GM19035 (cell line): ENCODE measurements at regions not wholly inside any gene's neighbourhood (a gene's known extent, or its start where the extent isn't known, plus 50 kb on each side); places are given as distances from the start of the nearest gene placed in this dataset.

ENCODE experiments used
- ATAC-seq: cut with Tn5 transposase; IDR thresholded peaks from one replicate; pipeline ENCODE4 v1.9.1; 2021; ENCODE audit not compliant: unreplicated experiment

DNA sequence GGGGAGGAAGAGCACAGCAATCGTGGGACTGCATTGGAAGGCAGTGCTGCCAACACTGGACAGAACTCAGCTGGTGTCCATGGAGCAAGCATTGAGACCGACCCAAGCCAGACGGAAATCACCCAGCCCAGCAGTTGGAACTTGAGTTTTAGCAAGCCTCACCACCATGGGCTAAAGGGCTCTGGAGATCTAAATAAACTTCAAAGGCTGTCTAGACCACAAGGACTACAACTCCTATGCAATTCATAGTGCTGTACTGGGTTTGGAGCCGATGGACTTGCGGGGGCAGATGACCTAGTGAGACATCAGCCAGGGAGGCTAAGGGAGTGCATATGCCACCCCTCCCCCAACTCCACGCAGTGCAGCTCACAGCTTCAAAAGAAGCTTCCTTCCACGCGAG is 243.6 kb upstream of the SLC39A10 start:
- ATAC-seq: no peak

DNA sequence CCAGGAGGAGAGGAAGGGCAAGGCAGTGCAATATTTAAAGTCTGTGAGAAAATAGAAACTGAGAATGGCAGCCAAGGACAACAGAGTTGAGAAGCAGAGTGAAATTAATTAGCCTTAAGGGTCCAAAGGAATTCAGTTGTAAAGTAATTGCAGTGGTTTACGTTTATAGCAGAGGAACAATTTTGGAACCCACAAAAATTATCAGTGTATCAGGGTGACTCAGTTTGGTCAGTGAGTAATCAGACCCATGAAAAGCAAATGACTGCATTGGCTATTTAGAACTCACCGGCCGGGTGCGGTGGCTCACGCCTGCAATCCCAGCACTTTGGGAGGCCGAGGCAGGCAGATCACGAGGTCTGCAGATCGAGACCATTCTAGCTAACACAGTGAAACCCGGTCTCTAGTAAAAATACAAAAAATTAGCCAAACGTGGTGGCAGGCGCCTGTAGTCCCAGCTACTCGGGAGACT is 245.8 kb upstream of the SLC39A10 start:
- ATAC-seq: no peak

DNA sequence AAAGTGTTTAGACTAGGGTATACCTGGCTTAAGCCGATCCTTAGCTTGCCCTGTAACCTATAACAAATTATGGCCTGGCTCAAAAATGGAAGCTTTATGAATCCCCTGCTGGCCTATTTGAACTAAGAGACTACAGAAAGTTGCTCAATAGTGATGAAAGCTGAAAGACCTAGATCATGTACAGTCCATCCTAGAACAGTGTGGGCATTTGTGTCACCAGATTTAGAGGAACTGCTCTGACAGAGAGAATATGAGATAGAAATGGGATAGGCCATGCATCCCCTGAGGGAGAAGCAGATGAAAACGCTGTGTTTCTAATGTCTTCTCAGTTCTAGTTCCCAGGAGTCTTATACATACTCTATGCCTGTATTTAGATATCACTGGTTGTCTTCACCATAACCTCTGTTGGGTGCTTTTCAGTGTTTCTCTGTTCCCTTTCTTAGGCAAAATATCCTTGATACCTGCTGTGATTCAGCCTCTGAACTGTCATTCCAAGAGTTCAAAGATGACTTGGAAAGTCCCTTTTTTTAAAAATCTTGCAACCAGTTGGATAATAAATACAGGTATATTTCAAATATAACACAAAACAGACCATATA is 246.9 kb upstream of the SLC39A10 start:
- ATAC-seq: peak; percentile 57

DNA sequence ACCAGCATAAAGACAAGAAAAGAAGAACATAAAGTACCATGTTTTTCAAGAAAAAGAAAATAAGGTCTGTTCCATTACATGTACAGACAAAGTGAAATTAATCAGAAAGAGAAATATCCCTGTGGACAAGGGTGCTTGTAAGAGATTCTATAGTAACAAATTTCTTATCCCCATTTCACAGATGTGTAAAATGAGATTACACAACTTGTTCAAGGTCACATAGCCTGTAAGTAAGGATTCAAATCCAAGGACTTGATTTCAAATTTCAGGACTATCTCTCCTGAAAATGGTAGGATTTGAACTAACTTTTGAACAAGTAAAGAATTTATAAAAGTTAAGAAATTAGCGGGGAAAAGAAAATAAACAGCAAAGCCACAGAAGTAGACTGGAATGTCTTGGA is 248.2 kb upstream of the SLC39A10 start:
- no peak for ATAC-seq

DNA sequence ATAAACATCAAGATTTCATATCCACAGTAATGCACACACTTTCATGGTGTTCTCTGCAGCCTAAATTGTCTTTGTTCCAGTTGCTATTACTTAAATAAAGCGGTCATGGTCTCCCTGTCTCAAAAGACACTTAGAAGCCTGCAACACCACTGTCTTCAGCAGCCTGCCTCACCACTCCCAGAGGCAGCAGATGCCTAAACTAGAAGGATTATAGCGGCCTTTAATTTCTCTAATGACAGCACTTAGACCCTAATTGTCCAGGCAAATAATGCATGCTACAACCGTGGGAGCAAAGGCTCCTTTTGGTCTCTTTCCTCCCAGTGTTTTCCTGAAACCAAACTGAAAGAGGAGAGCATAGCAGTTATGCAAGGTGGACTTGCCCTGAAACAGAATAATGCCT is 248.8 kb upstream of the SLC39A10 start:
- ATAC-seq: no peak

DNA sequence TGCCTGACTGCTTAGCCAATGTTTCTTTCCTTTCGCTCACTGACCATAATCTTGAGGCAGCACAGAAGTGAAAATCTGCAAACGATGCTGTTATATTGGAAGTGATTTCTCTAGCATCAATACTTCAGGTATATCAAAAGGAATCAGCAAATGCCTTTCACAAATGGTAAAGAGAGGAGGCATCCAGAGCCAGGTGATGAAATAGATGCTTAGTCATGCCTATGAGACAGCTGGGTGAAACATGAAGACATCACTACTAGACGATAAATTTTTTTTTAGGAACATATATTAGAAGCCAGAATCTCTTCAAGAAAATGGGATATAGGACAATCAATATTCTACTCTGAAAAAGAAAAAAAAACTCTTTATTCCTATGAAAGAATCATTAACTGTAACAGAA is 249.2 kb upstream of the SLC39A10 start:
- ATAC-seq: no peak

DNA sequence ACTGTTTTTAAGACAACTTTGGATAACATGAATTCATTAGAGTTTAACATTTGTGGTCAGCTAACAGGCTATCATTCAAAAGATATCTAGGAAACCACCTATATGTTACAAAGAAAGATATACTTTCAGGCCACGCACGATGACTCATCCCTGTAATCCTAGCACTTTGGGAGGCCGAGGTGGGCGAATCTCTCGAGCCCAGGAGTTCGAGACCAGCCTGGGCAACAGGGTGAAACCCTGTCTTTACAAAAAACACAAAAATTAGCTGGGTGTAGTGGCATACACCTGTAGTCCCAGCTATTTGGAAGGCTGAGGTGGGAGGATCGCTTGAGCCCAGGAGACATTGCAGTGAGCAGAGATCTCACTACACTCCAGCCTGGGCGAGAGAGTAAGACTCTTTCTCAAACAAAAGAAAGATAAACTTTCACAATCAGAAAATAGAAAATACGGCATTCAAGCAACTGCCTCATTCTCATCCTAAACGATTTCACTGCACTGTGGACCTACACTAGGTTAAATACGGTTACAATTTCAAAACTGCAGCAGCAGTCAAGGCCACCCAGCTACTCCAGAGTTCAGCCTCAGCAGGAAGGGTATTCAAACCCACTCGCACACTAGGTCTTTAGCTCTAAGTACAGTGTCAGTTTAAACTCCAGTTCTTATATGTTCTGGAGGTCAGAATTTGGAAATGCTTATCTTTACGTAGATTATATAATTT is 250.0 kb upstream of the SLC39A10 start:
- no peak for ATAC-seq

DNA sequence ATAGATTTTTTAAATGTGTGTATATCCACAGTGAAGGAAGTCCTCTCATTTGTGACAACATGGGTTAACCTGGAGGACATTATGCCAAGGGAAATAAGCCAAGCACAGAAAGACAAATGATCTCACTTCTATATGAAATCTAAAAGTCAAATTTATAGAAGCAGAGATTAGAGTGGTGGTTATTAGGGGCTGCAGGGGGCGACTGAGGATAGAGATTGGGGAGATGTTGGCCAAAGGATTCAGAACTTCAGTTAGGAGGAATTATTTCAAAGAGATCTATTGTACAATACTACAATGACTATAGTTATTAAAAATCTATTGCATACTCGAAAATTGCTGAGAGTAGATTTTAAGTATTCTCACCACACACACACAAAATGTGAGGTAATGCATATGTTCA is 252.4 kb upstream of the SLC39A10 start:
- ATAC-seq: no peak

DNA sequence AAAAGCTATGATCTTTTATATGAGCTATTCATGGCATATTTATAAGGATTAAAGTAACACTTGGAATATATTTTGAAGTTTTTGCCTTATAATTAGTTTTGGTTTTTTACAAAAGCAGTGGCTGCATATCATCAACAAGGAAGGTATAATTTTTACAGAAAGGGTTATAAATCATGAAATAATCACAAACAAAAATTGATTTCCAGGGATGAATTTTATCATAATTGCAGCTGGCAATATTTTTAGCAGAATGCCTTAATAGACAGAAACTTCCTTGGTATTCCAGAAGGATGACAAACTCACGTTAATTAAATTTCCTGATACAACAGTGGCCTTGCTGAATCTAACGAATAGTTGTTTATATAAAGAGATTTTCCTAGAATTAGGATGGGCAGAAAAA is 260.5 kb upstream of the SLC39A10 start:
- ATAC-seq: no peak

DNA sequence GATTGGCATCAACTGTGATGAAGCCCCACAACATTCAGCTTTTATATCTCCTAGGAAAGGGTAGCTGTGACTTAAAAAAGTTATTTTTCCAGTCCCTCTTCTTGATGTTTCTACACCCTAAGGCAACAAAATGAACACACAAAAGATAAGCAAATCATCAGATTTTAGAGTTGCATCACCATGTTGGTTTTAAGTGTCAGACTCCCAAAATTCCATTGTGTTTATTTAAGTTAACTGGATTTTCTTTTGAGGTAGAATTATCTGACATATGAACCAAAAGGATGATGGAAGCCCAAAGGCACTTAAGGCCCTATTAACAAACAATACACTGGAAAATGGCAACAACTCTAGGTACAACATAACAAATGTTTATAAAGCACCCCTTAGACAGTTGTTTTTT is 261.7 kb upstream of the SLC39A10 start:
- ATAC-seq: no peak

DNA sequence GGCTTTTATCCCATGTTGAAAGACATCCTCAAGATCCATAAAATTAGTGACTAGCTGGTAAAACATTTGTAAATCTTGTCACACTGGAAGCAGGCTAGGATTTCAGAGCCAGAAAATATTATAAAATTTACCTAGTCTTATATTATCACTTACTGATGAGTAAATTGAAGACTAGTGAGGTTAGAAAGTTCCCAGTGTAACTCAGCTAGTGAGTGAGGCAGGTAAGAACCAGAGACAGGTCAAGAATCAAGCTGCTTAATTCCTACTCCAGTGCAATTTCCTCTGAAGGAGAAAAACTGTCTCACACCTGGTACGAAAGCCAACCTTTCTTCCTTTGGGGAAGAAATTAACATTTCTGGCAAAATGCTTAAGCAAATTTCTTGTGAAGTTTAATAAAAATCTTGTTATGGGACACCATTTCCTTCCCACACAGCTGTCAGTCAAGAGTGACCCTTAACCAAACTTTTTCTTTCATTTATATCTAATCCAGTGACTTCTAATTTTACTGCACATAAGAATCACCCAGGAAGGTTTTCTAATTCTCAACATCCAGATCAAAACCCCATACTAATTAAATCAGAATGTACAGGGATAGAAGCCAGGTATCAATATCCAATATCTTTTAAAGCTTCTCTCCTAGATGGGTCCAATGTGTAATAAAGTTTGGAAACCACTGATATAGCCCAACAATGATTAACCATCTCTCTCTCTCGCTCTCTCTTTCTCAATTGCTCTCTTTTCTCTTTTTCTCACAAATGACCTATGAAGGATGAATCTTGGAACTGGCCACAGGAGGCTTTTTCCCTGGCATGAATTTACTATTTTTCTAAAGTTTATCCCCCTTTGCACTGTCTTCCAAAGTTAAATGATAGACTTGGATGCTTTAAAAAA is 264.3 kb upstream of the SLC39A10 start:
- no peak for ATAC-seq

DNA sequence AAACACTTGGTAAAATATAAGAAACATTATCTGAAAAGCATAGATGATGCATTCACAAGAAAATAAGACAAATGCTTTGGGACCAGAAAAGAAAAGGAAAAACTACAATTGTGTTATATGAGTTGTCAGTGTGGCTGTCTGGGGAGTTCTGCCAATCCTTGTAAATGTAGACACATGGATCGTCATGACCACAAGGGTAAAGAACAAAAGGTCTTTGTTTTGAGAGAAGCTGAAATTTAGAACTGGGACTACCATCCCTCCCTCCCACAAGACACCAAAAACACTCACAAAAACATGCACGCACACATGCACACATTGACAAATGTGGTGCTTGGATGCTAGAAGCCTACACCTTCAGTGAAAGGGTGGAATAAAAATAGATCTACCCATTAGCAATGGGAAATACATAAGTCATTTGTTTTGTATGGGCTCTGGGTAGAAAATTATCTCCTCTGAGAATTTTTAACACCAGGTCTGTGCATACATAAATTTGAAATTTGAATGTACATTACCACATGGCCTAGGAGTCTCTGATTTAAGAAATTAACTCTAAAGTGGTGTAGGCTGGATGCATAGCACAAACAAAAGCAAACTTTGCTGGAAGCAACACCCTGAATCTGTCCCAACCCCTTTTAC is 266.2 kb upstream of the SLC39A10 start:
- no peak for ATAC-seq

DNA sequence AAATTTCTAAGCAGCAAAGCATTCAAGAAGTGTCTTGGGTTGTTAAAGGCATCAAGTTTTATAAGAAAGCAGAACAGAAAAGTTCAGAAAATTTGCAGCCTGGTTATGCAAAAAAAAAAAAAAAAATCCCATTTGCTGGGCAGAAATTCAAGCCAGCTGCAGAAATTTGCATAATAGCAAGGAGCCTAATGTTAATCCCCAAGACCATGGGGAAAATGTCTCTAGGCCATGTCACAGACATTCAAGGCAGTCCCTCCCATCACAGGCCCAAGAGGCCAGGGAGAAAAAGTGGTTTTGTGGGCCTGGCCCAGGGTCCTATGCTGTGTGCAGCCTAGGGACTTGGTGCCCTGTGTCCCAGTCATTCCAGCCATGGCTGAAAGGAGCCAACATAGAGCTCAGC is 269.0 kb upstream of the SLC39A10 start:
- ATAC-seq: no peak

DNA sequence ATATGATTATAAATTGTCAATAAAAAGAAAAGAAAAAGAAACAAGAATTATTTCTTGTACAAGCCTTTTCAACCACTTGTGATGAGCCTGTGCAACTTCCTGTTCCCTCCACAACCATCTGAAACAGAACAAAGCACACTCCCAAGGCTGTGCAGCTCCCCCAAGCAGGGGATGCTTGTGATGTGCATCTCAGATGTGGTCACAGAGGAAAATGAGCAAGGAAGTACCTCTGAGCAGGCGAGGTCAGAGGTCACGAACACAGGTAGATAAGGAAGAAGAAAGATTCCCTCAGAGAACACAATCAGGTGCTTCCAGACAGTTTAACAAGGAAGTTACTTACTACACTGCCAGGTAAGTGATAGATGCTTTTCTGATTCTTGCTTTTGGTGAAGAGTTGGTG is 274.8 kb upstream of the SLC39A10 start:
- ATAC-seq: no peak

DNA sequence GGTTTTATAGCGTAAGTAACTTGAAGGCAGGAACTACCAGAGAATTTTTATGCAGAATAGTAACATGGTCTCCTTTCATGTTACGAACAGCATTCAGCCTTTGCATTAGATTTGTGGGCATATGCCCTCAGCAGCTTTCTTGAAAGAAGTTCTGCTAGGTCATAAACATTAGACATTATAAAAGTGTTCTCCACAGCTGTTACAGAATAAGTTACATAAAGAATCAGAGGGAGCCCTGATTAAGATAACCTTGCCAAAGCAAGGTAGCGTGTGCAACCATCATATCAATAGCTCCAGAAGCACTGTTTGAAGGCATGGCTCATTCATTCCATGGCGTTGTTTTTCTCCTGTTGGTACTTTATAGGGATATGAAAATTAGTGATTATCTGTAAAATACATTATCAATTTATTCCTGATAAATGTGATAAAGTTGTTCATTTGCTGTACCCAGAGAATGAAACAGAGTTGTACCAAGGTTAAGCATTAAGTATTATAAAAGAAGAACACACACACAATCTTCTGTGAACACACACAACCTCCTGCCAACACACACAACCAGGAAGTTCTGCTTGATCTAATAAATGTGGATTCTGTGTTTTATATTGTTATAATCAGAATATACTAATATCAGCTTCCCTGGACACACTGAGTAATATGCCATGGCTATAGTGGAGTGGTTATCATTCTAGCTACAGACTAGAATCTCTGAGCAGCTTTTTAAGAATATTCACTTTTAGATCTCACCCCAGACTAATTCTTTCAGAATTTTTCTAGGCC is 286.7 kb upstream of the SLC39A10 start:
- no peak for ATAC-seq

DNA sequence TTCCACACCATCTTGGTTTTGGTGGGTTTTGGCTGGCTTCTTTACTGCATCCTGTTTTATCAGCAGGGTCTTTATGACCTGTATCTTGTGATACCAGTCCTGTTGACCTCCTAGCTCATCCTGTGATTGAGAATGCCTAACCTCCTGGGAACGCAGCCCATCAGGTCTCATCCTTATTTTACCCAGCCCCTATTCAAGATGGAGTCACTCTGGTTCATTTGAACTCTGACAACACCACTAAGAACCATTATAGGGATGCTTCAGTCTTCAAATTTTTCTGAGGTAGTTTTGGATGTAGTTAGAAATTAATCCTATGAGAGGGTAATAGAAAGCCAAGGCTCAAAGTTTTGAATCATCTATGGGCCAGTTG is 287.8 kb upstream of the SLC39A10 start:
- ATAC-seq: no peak

DNA sequence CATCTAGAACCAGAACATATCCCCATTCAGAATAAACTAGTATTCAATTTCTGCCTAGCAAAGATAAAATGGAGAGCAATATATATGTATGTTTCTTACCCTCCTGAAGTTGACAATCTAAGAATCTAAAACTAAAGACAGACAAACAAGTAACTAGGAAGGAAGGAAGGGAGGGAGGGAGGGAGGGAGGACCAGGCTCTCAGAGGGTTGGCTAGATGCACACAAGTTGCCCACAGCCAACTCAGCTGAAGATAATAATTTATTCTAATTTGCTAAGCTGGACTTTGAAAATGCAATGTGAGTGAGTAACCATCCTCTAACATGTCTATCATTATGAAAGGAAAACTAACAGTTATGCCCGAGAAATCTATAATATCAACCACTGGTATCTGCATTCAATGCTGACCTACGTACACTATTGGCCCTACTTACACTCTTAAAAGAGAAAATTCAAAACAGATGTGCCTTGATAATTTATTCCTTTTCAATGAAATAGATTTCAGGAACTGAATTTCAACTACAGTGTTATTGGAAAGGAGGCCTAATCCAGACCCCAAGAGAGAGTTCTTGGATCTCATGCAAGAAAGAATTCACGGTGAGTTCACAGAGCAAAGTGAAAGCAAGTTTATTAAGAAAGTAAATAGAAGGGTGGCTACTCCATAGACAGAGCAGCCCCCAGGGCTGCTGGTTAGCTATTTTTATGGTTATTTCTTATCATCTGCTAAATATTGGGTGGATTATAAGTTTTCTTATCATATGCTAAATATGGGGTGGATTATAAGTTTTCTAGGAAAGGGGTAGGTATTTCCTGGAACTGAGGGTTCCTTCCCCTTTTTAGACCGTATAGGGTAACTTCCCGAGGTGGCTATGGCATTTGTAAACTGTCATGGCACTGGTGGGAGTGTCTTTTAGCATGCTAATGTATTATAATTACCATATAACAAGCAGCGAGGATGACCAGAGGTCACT is 288.5 kb upstream of the SLC39A10 start:
- ATAC-seq: no peak

DNA sequence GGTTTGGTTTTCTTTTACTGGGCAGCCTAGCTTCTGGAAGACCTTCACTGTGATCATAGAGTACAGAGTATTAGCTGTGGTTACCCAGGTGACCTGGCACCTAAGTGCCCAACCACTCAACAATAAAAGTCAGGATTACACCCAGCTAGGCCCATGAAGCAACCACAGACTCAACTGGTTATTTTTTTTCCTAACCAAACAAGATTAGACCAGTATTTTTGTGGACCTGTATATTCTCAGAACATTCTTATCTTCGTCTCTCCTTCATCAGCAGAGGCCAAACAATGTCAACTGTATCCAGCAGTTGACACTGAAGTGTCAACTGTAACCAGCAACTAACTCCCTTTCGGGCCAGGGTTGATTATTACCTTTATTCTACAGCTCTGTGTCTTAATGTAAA is 289.2 kb upstream of the SLC39A10 start:
- no peak for ATAC-seq
